ENCODE measurements at regions not wholly inside any gene's neighbourhood (a gene's known extent, or its start where the extent isn't known, plus 50 kb on each side); places are given as distances from the start of the nearest gene placed in this dataset.

DNA sequence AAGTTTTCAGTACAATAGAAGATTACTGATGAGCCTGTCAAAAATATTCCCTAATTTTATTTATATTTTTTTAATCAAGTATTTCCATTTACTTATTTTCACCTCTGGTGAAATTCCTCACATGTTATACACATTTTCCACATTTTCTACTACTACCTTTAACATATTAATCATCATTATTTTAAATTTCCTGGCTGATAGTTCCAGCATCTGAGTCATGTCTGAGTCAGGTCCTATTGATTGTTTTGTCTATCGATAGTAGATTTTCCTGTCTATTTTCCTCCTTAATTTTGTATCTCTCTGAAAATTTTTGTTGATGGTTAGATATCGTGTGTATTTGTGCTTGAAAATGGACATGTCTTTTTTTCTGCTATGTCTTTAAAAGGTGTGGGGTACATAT lies 211.8 kb upstream of the DSEL start:
- TF ChIP-seq, protein P1, sequence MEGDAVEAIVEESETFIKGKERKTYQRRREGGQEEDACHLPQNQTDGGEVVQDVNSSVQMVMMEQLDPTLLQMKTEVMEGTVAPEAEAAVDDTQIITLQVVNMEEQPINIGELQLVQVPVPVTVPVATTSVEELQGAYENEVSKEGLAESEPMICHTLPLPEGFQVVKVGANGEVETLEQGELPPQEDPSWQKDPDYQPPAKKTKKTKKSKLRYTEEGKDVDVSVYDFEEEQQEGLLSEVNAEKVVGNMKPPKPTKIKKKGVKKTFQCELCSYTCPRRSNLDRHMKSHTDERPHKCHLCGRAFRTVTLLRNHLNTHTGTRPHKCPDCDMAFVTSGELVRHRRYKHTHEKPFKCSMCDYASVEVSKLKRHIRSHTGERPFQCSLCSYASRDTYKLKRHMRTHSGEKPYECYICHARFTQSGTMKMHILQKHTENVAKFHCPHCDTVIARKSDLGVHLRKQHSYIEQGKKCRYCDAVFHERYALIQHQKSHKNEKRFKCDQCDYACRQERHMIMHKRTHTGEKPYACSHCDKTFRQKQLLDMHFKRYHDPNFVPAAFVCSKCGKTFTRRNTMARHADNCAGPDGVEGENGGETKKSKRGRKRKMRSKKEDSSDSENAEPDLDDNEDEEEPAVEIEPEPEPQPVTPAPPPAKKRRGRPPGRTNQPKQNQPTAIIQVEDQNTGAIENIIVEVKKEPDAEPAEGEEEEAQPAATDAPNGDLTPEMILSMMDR (IDR thresholded peaks at IDR 0.05) = no peak
- no peak for TF ChIP-seq REST (IDR thresholded peaks at IDR 0.05; ENCODE audit: insufficient read depth in 1 of 2, low read depth in 2 of 2, low read length in 1 of 2)
- no peak for TF ChIP-seq SIN3A (IDR thresholded peaks at IDR 0.05; ENCODE audit: borderline replicate concordance, insufficient read depth, low read depth, low read length)
- no peak for TF ChIP-seq POLR2AphosphoS5 (IDR thresholded peaks at IDR 0.05; ENCODE audit: low read depth, low read length)
- no peak for TF ChIP-seq TCF7L2 (IDR thresholded peaks at IDR 0.05; ENCODE audit: low read depth, low read length)
